HG02840 (cell line): ENCODE measurements at regions not wholly inside any gene's neighbourhood (a gene's known extent, or its start where the extent isn't known, plus 50 kb on each side); places are given as distances from the start of the nearest gene placed in this dataset.
"Not testable (repeated sequence)": the region's sequence is repeated elsewhere in the genome, so short reads cannot be mapped to it uniquely, and the experiment has no call there.

ENCODE experiments used
- ATAC-seq: cut with Tn5 transposase; IDR thresholded peaks from one replicate; pipeline ENCODE4 v1.9.1; 2021; ENCODE audit warnings: mild to moderate bottlenecking, moderate library complexity, moderate number of reproducible peaks; ENCODE audit not compliant: unreplicated experiment, low FRiP score

- ATAC-seq, result no peak
Observed at GRCh38 chr18:66931010-66931409, 327.1 kb upstream of the CDH19 start.

GRCh38 chr18:66916834-66917233 is 312.9 kb upstream of the CDH19 start:
- ATAC-seq, result no peak

- no peak for ATAC-seq
Observed at GRCh38 chr18:66900837-66901236, 296.9 kb upstream of the CDH19 start.

- no peak for ATAC-seq
Observed at GRCh38 chr18:66895631-66896030, 291.7 kb upstream of the CDH19 start.

- no peak for ATAC-seq
Observed at GRCh38 chr18:66894851-66895250, 291.0 kb upstream of the CDH19 start.

GRCh38 chr18:66892388-66892787 is 288.5 kb upstream of the CDH19 start:
- ATAC-seq, result not testable (repeated sequence)

GRCh38 chr18:66874812-66875474 is 271.1 kb upstream of the CDH19 start:
- ATAC-seq, result no peak

GRCh38 chr18:66874375-66874774 is 270.5 kb upstream of the CDH19 start:
- no peak for ATAC-seq

- ATAC-seq, result no peak
Observed at GRCh38 chr18:66873899-66874298, 270.0 kb upstream of the CDH19 start.

- no peak for ATAC-seq
Observed at GRCh38 chr18:66872277-66872676, 268.4 kb upstream of the CDH19 start.

GRCh38 chr18:66867653-66868052 is 263.8 kb upstream of the CDH19 start:
- ATAC-seq, result no peak

GRCh38 chr18:66866427-66866940 is 262.6 kb upstream of the CDH19 start:
- ATAC-seq, result not testable (repeated sequence)

- no peak for ATAC-seq
Observed at GRCh38 chr18:66838340-66838987, 234.6 kb upstream of the CDH19 start.

- no peak for ATAC-seq
Observed at GRCh38 chr18:66833646-66834045, 229.8 kb upstream of the CDH19 start.

GRCh38 chr18:66826211-66826610 is 222.3 kb upstream of the CDH19 start:
- ATAC-seq, result no peak

- no peak for ATAC-seq
Observed at GRCh38 chr18:66825347-66825746, 221.5 kb upstream of the CDH19 start.

GRCh38 chr18:66819235-66819634 is 215.3 kb upstream of the CDH19 start:
- no peak for ATAC-seq

- no peak for ATAC-seq
Observed at GRCh38 chr18:66813138-66813537, 209.2 kb upstream of the CDH19 start.

- no peak for ATAC-seq
Observed at GRCh38 chr18:66795051-66795450, 191.2 kb upstream of the CDH19 start.

- ATAC-seq, result no peak
Observed at GRCh38 chr18:66792466-66792865, 188.6 kb upstream of the CDH19 start.

GRCh38 chr18:66780609-66781008 is 176.7 kb upstream of the CDH19 start:
- ATAC-seq, result no peak

GRCh38 chr18:66778048-66778447 is 174.2 kb upstream of the CDH19 start:
- no peak for ATAC-seq
